Bronchial epithelial cell (primary cell): ENCODE measurements at regions not wholly inside any gene's neighbourhood (a gene's known extent, or its start where the extent isn't known, plus 50 kb on each side); places are given as distances from the start of the nearest gene placed in this dataset.

Experiments used
- DNase-seq: peaks from one replicate; pipeline ENCODE4 v3.0.0-alpha.2; 2010; ENCODE audit warnings: low read depth
- FAIRE-seq: peaks from 2 replicates; lab custom pipeline; 2011; peaks lifted over from hg19 to GRCh38; lab: Jason Lieb, UNC
- H3K27me3 ChIP-seq: 2 replicates; pipeline ENCODE4 v1.5.1; 2011; ENCODE audit warnings: low read length; ENCODE audit not compliant: control insufficient read depth, insufficient read depth
- H3K36me3 ChIP-seq: 2 replicates; pipeline ENCODE4 v1.5.1; 2011; ENCODE audit warnings: low read length; ENCODE audit not compliant: control insufficient read depth, insufficient read depth
- H3K4me3 ChIP-seq: 2 replicates; pipeline ENCODE4 v1.5.1; 2011; ENCODE audit warnings: mild to moderate bottlenecking, low read depth, low read length, control low read depth
- TF ChIP-seq, protein P1 (sequence below): IDR thresholded peaks from 2 replicates; pipeline ENCODE4 v1.5.1; 2011; ENCODE audit warnings: mild to moderate bottlenecking, moderate library complexity, low read length, control low read depth, inconsistent platforms; ENCODE audit not compliant: insufficient read depth, severe bottlenecking

GRCh38 chr1:55399346-55399745, 184.2 kb upstream of the USP24 start:
- no peak overlapping the region for H3K4me3 ChIP-seq
- FAIRE-seq (no peak), DNase-seq (no peak)
- no peaks in the 10 kb centered on the region for H3K27me3 ChIP-seq
- H3K36me3 ChIP-seq = no peaks in the 10 kb centered on the region
- TF ChIP-seq, protein P1, sequence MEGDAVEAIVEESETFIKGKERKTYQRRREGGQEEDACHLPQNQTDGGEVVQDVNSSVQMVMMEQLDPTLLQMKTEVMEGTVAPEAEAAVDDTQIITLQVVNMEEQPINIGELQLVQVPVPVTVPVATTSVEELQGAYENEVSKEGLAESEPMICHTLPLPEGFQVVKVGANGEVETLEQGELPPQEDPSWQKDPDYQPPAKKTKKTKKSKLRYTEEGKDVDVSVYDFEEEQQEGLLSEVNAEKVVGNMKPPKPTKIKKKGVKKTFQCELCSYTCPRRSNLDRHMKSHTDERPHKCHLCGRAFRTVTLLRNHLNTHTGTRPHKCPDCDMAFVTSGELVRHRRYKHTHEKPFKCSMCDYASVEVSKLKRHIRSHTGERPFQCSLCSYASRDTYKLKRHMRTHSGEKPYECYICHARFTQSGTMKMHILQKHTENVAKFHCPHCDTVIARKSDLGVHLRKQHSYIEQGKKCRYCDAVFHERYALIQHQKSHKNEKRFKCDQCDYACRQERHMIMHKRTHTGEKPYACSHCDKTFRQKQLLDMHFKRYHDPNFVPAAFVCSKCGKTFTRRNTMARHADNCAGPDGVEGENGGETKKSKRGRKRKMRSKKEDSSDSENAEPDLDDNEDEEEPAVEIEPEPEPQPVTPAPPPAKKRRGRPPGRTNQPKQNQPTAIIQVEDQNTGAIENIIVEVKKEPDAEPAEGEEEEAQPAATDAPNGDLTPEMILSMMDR = no peak

GRCh38 chr1:55396381-55396891, 181.3 kb upstream of the USP24 start:
- FAIRE-seq (no peak), DNase-seq (no peak)
- Histone ChIP-seq H3K4me3 (no peak overlapping the region), H3K36me3 (no peaks in the 10 kb centered on the region), H3K27me3 (no peaks in the 10 kb centered on the region)
- TF ChIP-seq, protein P1 = no peak

DNA sequence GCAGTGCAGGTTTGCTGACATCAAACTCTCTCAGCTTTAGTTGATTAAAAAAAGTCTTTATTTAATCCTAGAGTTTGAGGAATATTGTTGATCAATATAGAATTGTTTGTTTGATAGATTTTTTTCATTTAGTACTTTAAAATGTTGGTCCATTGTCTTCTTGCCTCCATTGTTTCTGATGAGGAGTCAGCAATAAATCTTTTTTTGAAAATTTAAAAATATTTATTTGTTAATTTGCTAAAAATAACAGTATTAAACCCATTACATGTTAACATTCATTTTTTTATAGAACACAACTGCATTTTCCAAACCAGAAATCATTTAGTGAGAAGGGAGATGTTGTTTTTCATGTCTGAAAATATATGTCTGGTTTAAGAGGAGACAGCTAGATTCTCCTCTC, 173.8 kb upstream of the USP24 start:
- Histone ChIP-seq H3K36me3 (no peaks in the 10 kb centered on the region), H3K4me3 (no peak overlapping the region), H3K27me3 (no peaks in the 10 kb centered on the region)
- TF ChIP-seq, protein P1 = no peak
- no peak for FAIRE-seq
- no peak for DNase-seq

GRCh38 chr1:55387145-55387544, 172.0 kb upstream of the USP24 start:
- Histone ChIP-seq H3K36me3 (no peaks in the 10 kb centered on the region), H3K4me3 (no peak overlapping the region), H3K27me3 (no peaks in the 10 kb centered on the region)
- no peak for FAIRE-seq
- no peak for DNase-seq
- TF ChIP-seq, protein P1 = no peak

GRCh38 chr1:55386456-55386855, 171.3 kb upstream of the USP24 start:
- DNase-seq = no peak
- no peak for FAIRE-seq
- H3K36me3 ChIP-seq = no peaks in the 10 kb centered on the region
- no peak overlapping the region for H3K4me3 ChIP-seq
- TF ChIP-seq, protein P1 = no peak
- no peaks in the 10 kb centered on the region for H3K27me3 ChIP-seq

GRCh38 chr1:55385402-55386018, 170.3 kb upstream of the USP24 start:
- no peak overlapping the region for H3K4me3 ChIP-seq
- FAIRE-seq (no peak), DNase-seq (no peak)
- no peaks in the 10 kb centered on the region for H3K27me3 ChIP-seq
- TF ChIP-seq, protein P1 = no peak
- H3K36me3 ChIP-seq = no peaks in the 10 kb centered on the region
